ELR (cell line): ENCODE measurements at regions not wholly inside any gene's neighbourhood (a gene's known extent, or its start where the extent isn't known, plus 50 kb on each side); places are given as distances from the start of the nearest gene placed in this dataset.

Experiments
- DNase-seq: peaks from one replicate; pipeline ENCODE4 v3.0.0-alpha.2; 2015; ENCODE audit warnings: low read depth

DNA sequence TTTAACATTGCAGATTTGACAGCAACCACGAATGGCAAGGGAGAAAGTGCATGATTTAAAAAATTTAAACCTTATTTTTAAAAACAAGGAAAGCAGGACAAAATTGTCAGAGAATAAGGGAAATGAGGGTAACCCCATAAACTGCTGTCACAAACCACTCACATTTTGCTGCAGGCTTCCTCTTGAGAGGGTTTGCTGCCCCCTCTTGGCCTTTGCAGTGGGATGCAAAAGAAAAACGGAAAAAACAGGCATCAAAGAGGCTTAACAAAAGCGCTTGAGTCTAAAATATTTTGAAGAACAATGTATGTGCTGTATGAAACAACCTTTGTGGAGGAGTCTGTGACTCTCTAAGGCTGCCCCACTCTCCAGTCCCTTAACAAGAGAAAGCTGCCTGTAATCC is 91.6 kb downstream of the TMX3 start:
- DNase-seq, result peak; percentile 79

DNA sequence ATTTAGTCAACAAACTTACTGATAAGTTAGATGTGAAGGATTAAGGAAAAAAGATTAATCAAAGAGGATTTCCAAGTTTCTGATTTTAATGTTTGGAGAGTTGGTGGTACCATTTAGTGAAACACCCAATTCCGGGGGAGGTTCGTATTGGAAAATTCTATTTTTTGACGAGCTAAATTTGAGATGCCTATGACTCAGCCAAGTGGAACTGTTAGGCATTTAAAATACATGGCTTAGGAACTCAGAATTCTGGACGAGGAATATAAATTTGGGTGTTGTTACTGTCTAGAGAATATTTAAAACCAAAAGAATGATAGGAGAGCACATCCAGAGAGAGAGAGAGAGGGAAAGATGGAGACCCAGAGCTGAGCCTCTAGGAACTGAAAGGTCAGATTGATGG is 103.6 kb downstream of the TMX3 start:
- DNase-seq, result no peak

DNA sequence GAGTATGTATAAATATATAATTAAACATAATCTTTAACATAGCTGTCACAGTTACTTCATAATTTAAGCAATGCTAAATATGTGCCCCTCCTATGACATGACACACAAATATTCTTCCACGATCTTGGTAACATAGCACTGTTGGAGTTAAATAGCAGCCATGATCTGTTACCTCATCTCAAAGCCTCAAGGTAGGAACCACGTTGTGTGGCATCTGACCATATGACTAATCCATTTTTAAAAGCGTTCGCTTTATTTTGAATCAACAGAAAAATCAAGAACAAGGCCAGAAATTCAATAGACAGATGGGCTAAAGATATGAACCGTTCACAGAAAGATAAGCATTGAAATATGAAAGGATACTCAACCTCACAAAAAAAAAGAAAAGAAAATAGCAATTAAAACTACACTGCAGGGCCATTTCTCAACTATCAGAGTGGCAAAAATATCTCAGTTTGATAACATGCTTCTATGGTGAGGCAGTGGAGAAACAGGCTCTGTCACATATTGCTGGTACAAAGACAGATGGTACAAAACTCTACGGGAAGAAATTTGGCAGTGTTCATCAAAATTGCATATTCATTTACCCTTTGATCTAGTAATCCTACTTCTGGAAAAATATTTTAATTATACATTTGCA is 105.9 kb downstream of the TMX3 start:
- DNase-seq, result no peak

DNA sequence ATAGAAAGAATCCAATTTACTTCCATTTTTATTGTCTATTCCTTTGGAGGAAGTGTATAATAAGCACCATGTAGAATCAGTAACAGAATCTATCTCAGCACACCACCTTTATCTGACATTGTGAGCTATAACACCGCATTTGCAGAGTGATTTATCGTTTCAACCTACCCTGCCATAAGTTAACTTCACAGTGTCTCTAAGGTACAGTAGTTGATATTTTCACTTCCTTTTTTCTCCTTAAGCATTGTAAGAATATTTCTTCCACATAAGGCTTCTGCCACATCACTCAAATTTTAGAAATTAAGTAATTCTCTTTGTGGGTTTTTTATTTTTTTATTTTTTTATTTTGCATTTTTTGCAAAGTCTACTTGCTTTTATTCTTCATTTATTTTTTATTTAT is 107.1 kb downstream of the TMX3 start:
- no peak for DNase-seq

DNA sequence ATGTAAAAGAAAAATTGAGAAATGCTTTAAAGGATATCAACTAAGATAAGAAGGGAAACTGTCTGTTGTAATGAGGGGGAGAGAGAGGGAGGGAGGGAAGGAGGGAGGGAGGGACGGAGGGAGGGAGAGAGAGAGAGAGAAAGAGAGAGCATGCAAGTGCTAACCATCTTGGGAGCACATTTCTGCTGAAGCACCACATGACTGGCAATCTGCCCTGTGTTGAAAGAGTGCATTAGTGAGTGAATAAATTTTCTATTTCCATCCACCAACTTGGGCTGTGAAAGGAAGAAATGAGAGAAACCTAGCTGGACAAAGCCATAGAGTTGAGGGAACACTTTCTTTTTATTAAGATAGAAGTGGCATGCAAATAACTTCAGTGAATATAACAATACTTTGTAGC is 110.7 kb downstream of the TMX3 start:
- no peak for DNase-seq

DNA sequence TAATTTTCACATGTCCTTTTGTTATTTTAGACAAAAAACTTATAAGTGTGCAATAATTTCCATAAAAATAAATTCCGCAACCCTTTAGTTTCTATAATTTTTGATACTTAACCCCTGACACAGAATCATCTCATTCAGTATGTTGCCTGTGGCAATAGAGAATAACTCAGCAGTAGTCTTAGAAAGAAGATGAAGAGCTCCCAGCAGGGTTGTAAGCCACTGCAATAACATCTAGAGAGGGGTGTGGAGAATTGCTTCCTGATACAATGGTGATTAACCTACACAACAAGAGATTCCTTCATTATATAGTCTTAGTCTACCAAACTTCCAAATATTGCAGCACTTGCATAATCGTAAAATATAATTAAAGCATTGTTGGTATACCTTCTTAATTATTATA is 118.9 kb downstream of the TMX3 start:
- DNase-seq, result no peak

DNA sequence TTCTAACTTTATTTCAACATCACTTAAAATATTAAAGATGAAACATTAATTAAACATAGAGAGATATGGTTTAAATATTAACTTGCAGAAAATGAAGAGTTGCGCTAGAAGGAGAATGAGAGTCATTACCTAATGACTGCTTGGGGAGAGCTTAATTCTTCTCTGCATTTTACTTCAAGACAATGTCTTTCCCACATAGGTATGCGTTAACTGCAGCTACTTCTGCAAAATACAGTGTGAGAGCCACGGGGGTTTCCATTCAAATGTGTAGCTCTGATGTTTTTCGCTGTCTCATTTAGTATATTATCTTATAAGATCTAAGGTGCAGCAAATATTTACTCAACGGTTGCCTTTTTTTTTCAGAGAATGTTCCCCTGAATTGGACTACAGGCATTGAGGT is 126.7 kb downstream of the TMX3 start:
- no peak for DNase-seq

DNA sequence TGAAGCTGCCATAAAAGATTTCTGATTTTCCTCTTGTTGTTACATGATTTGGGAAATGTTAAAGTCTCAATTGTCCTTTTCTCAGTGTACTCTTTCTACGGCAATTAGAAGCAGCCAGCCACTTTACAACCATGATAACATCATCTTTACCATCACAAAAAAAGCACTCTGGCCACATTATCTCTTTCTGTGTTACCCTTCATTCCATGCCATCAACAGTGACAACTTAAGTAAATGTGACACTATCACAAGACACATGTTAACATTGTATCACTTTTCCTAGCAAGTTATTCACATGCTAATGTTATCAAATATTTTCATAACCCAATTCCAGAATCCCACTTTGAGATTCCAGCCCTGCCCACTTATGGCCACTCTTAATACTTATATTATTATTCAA is 131.2 kb downstream of the TMX3 start:
- DNase-seq, result no peak

DNA sequence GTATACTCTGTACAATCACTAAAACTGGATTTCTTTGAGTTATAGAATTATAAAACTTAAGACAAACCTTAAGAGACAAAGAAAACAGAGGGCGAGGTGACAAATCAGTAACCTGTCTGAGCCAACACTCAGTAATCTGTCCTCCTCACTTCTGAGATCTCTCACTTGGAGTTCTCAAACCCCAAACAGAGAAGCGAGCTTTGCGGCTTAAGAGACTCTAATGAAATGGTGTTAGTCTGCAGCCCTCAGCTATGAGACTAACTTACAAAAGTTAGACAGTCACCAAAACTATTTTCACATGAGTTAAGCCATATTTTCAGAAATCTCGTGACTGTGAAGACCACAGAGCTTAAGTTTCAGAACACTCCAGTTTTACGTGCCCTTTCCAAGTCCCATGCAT is 140.6 kb downstream of the TMX3 start:
- DNase-seq, result no peak

DNA sequence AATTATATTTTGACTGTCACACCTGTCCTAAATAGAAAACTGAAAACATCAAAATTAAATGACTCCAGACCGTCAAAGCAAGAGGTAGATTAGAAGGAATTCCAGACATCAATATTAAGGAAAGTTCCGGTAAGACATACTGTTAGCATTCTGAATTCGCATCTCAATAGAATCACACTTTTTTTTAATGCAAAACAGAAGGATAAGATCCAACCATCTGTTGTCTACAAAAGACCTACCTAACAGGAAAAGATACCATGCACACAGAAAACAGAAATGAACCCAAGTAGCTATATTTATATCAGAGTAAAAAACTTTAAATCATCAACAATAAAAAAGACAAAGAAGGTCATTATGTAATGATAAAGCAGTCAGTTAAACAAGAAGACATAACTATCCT is 145.0 kb downstream of the TMX3 start:
- DNase-seq, result no peak

DNA sequence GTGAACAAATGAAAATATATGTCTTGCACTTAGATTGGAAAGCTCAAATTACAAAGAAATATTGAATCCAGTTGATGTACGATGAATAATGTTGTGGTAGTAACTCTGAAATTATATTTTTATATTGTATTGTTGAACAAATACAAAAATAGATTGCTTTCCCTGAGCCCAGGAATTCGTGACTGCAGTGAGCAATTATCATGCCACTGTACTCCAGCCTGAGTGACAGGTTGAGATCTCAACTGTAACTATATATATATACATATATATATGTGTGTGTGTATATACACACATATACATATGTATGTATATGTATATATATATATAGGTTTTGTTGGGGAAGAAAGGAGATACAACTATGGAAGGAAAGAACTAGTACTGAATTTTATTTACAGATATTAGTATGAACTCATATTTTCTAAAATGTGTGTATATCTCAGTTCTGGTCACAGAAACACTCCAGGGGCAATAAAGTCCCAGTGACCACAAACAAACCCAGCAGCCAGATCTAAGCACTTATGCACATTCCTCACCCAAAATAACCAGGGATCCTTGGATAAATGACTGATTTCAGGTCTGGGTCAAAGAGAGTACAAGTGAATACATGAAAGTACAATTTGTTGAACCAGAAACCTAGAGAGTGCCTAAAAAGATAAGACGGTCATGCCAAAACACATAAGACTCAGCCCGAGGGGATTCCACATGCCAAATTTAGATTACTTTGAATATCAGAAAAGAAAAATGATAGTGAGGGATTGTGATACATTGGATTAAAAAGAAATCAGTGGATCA is 146.3 kb downstream of the TMX3 start:
- DNase-seq, result no peak

DNA sequence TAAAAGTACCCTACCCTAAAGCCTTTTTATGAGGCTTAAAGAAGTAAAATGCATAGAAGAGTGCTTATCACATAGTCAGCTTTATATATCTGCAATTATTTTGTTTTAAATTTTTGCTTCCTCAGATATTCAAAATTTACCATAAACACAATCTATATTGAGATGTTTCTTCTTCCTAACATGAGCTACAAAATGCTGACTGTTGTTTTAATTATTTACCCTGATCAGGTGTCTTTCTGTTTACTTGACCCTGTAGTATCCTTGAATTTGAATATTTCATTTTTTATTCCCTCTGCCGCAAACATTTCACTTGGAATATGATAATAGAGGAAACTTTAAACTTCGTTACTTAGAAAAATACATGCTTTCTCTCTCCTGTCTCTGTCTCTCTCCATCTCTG is 147.9 kb downstream of the TMX3 start:
- no peak for DNase-seq

DNA sequence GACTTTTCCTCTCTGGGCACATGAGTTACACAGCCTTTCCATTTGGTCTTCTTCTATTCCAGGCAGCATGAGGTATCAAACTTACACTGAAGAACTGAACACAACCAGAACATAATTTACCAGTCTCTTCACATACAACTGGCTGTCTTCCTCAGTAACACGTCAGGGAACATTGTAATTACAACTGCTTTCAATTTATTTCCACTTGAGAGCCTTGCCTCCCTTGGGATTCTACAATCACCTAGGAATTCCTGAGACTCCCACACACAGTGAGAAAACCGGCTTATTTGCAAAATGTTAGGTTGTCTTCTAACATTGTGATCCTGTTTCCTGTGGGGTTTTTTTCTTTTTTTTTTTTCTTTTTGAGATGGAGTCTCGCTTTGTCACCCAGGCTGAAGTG is 149.9 kb downstream of the TMX3 start:
- DNase-seq, result no peak

DNA sequence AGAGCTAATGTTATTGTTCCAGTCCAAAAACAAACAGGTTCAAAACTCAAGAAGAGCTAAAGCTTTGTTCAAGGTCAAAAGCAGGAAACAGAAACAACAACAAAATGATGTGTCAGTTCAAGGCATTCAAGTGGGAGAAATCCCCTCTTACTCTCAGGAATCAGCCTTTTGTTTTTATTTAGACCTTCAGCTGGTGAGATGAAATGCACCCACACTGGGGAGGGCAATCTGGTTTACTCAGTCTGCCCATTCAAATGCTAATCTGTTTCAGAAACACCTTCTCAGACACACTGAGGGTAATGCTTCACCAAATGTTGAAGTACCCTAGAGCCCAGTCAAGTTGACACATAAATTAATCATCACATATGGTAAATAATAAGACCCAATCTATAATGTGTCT is 150.6 kb downstream of the TMX3 start:
- DNase-seq, result no peak

DNA sequence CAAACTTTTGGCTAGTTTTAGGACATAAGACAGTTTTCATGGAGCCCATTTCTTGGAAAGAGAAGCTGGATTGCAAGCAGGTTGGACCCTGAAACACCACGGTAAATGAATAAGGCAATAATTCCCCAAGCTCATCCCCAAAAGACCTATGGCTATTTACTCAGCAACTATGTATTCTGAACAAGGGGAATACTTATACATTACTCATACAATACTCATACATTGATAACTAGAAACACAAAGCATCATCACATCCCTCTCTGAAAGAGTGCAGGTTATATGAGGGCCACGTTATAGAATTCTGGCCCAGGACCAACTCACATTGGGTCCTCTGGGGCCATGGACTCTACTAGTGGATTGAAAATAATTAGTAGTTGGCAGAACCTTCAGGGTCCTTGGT is 154.8 kb downstream of the TMX3 start:
- peak; percentile 53 for DNase-seq

DNA sequence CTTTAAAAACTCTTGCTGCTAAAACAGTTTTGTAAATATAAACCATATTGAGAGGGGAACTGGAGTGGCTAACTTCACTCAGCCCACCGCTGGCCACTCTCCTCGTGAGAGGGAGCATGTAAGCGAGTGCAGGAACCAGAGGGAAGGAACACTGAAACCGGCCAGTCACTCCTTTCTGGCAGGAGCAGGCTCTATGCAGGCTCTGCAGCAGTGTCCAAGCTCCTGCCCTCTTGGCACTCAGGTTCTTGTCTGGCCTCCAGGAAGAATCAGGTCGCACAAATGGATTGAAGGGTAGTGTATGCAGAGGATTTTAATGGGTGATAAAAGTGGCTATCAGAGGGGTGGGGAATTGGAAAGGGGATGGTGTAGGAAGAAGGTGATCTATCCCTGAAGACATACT is 157.7 kb downstream of the TMX3 start:
- DNase-seq, result no peak

DNA sequence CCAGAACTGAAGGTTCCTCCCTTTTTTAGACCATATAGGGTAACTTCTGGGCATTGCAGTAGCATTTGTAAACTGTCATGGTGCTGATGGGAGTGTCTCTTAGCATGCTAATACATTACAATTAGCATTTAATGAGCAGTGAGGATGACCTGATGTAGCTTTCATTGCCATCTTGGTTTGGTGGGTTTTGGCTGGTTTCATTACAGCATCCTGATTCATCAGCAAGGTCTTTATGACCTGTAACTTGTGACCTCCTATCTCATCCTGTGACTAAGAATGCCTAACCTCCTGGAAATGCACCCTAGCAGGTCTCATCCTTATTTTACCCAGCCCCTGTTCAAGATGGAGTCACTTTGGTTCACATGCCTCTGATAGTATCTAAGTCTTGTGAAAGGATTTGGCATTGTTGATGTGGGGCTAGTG is 159.0 kb downstream of the TMX3 start:
- DNase-seq, result peak; percentile 75

DNA sequence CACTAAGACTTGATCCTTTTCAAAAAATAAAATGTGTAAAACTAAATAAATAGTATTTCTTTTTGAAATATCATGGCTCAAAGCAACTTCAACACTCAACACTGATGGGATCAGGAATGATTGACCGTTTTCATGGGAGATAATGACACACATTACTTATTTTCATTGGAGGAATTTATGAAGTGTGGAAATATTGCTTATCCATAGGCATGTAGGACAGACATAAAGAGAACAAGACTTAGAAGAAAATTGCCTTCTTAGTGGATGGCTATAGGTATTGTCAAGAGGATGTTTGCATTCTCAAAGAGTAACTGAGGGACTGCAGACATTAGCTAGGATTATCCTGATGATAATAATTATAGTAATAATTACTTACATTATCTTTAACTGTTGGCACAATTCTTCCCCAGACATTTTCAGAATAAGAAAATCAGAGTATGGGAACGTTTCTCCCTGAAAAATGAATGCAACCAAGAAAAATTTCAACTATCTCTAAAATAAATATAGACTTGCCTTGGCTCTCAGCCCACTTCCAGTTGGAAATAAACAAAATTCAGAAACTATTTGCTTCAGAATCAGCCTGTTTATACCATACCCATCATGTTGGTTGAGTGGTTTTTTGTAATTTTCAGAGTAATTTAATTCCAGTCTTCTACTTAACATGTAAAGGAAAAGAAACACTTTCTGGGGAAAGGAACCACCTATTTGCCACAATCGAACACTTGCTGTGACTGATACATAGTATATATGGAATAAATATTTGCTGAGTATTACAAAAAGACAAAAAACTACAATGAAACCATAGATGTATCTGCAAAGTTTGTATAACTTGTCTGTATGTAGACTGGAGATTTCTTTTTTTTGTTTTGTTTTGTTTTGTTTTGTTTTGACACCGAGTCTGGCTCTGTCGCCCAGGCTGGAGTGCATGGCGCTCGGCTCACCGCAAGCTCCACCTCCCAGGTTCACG is 165.7 kb downstream of the TMX3 start:
- peak; percentile 47 for DNase-seq

DNA sequence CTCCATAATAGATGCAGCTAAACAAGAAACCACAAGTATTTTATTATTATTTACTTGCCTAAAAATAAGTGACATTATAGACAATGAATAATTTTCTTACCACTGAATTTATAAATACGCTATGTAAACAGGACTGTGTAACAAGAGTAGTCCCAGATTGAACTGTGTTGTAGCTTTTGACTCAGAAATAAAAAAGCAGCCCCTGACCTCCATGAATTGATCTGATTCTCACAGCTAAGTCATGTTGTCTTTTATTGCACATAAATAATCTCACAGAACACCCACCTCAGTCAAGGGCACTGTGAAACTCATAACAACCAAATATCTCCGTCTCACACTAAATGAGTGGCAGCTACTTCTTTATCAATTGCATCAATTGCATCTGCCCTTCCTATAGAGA is 171.6 kb downstream of the TMX3 start:
- DNase-seq, result no peak

DNA sequence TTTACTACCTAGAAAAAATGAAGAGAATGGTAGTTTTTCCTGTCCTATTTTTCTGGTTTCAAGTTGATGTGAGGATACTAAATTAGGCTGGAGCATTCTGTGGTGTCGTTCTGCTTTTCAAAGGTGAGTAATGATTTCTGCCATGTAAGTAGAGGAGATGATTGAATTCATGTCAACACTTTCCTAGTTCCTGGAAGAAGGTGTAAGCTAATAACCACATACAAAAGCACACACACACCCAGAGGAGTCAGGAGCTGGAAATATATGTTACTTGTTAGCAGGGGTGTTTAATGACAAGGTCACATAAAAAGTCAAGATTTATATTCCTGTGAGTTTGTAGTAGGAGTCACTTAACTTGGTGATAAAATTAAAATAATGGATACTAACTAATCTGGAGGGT is 172.1 kb downstream of the TMX3 start:
- no peak for DNase-seq

DNA sequence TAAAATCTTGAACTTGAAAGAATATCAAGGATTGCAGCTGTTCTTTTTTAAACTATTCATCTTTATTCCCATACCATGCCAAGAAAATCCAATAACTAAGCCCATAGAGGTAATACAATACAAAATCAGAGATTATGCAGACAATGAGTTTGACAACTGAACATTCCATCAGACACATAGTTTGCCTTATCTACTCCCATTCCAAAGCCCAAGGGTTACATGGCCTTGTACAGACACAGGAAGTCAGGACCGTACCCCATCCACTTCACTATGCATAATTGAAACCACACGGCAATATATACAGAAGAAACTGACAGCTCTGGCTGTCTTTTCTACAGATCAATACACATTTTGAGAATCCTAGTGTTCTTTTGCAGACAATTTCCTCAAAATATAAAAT is 181.3 kb downstream of the TMX3 start:
- DNase-seq, result no peak

DNA sequence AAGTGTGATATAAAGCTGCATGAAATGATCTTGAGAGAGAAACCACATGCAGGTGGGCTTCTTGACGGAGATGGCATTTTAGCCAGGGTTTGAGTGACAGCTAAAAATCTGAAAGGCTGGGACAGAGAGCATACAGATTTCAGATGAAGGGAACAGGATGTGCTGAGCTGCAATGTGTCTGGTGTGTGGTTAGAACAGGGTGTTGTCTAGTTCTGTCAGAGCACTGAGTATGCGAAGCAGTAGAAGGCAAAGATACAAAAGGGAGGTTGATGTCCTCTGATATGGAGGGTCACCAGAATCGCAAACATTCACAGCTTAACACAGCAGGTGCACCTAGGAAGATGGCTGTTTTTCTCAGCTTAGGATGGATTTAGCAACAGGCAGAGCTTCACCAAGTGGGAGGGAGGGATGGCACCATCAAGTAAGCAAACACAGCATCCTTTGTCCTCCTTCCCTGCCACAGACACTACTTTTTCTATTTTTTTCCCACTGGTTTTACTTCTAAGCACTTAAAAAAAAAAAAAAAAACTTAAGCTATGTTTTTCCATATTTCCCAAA is 182.5 kb downstream of the TMX3 start:
- no peak for DNase-seq

DNA sequence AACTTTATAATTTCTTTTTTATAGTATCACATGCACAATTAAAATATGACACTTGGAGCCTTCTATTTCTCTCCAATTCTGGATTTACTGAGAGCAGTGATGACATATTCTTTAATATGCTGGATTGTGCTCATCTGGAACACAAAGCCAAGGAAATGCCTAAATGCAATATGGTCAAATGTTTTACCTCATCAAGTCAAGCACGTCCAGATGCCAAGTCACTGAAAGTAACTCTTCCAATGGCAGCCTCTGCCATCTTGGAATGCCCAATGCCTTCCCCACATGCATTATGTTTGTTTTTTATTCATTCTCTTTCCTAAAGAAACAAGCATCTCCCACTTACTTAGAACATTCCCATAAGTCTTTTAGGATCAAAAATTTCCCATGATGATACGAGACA is 189.8 kb downstream of the TMX3 start:
- no peak for DNase-seq
